ENCODE measurements at regions not wholly inside any gene's neighbourhood (a gene's known extent, or its start where the extent isn't known, plus 50 kb on each side); places are given as distances from the start of the nearest gene placed in this dataset.

DNA sequence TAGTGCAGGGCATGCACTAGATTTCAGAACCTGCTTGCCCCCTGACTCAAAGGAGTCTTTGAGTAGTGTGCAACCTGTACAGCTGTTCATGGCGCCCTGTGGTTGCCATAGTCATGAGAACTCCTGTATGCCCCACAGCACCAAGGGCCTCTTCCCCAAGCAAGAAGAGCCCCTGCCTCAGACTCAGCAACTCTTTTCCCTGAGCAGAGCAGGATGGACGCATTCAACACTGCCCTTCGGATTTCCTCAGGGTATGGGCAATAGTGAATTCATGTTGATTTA, 89.7 kb upstream of the KLF13 start:
- Histone ChIP-seq H3K9me2 (ENCODE audit: low read depth, low read length) (no peaks in the 10 kb centered on the region), H3K4me1 (ENCODE audit: insufficient read depth, low read length, severe bottlenecking) (peaks cover 33% of the 10 kb centered on the region), H3K9me3 (ENCODE audit: low read length) (no peaks in the 10 kb centered on the region), H3K4me2 (ENCODE audit: low read length) (no peak overlapping the region), H3K27me3 (ENCODE audit: insufficient read depth, low read length) (no peaks in the 10 kb centered on the region), H3K79me2 (ENCODE audit: insufficient read depth, low read length) (no peaks in the 10 kb centered on the region), H4K20me1 (ENCODE audit: insufficient read depth, low read length) (no peaks in the 10 kb centered on the region), H3K4me3 (ENCODE audit: low read depth, low read length, poor library complexity, severe bottlenecking) (no peak overlapping the region), H2AFZ (ENCODE audit: low read length) (no peak overlapping the region), H3K36me3 (ENCODE audit: insufficient read depth, low read length) (no peaks in the 10 kb centered on the region), H3K9ac (ENCODE audit: low read length) (no peak overlapping the region), H3K27ac (ENCODE audit: low read depth, low read length, poor library complexity, severe bottlenecking) (peak overlapping the region; percentile 72), H3F3A (ENCODE audit: insufficient read depth, low read length) (no peaks in the 10 kb centered on the region)
- TF ChIP-seq, protein P1, sequence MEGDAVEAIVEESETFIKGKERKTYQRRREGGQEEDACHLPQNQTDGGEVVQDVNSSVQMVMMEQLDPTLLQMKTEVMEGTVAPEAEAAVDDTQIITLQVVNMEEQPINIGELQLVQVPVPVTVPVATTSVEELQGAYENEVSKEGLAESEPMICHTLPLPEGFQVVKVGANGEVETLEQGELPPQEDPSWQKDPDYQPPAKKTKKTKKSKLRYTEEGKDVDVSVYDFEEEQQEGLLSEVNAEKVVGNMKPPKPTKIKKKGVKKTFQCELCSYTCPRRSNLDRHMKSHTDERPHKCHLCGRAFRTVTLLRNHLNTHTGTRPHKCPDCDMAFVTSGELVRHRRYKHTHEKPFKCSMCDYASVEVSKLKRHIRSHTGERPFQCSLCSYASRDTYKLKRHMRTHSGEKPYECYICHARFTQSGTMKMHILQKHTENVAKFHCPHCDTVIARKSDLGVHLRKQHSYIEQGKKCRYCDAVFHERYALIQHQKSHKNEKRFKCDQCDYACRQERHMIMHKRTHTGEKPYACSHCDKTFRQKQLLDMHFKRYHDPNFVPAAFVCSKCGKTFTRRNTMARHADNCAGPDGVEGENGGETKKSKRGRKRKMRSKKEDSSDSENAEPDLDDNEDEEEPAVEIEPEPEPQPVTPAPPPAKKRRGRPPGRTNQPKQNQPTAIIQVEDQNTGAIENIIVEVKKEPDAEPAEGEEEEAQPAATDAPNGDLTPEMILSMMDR (IDR thresholded peaks at IDR 0.05; ENCODE audit: low read length), result no peak
- no peak for TF ChIP-seq EZH2 (IDR thresholded peaks at IDR 0.05; ENCODE audit: borderline replicate concordance, low read length)

DNA sequence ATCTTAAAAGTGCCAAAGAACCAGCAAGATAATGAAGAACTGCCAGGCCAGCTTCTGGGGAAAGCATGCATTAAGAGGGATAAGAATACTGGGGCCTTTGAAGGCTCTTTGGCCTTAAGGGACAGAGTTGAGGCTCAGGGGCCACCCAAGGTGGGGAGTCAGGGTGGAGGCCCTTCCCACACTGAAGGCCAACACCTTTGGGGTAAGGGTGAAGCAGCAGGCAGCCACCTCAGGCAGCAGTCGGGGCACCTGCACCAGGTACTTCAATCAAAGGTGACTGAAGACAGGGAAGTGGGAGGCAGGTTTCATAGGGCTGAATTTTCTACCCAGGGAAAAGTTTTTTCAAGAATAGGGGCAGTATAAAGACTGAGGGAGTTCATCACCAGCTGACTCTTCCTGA, 87.7 kb upstream of the KLF13 start:
- Histone ChIP-seq H3K27me3 (ENCODE audit: insufficient read depth, low read length) (no peaks in the 10 kb centered on the region), H4K20me1 (ENCODE audit: insufficient read depth, low read length) (no peaks in the 10 kb centered on the region), H3K4me1 (ENCODE audit: insufficient read depth, low read length, severe bottlenecking) (peaks cover 33% of the 10 kb centered on the region), H3K9ac (ENCODE audit: low read length) (no peak overlapping the region), H3K36me3 (ENCODE audit: insufficient read depth, low read length) (no peaks in the 10 kb centered on the region), H3K27ac (ENCODE audit: low read depth, low read length, poor library complexity, severe bottlenecking) (peak overlapping the region; percentile 62), H3F3A (ENCODE audit: insufficient read depth, low read length) (no peaks in the 10 kb centered on the region), H3K4me3 (ENCODE audit: low read depth, low read length, poor library complexity, severe bottlenecking) (no peak overlapping the region), H3K79me2 (ENCODE audit: insufficient read depth, low read length) (no peaks in the 10 kb centered on the region), H3K9me2 (ENCODE audit: low read depth, low read length) (no peaks in the 10 kb centered on the region), H3K4me2 (ENCODE audit: low read length) (0 out of 2 replicates have a peak overlapping the region, but pooled peaks have one; percentile 2), H2AFZ (ENCODE audit: low read length) (no peak overlapping the region), H3K9me3 (ENCODE audit: low read length) (no peaks in the 10 kb centered on the region)
- TF ChIP-seq, protein P1 (IDR thresholded peaks at IDR 0.05; ENCODE audit: low read length), result no peak
- TF ChIP-seq EZH2 (IDR thresholded peaks at IDR 0.05; ENCODE audit: borderline replicate concordance, low read length), result no peak

DNA sequence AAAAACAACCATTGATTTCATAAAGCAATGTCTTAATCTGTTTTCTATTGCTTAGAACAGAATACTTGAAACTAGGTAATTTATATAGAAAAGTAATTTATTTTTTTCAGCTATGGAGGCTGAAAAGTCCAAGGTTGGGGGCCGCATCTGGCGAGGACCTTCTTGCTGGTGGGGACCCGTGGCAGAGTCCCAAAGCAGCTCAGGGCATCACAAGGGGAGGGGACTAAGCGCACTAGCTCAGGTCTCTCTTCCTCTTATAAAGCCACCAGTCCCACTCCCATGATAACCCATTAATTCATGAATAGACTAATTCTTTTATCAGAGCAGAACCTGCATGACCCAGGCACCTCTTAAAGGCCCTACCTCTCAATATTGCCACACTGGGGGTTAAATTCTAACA, 87.2 kb upstream of the KLF13 start:
- no peaks in the 10 kb centered on the region for H3K36me3 ChIP-seq (ENCODE audit: insufficient read depth, low read length)
- no peaks in the 10 kb centered on the region for H3F3A ChIP-seq (ENCODE audit: insufficient read depth, low read length)
- H3K4me3 ChIP-seq (ENCODE audit: low read depth, low read length, poor library complexity, severe bottlenecking), result no peak overlapping the region
- H3K9me3 ChIP-seq (ENCODE audit: low read length), result no peaks in the 10 kb centered on the region
- H3K27me3 ChIP-seq (ENCODE audit: insufficient read depth, low read length), result no peaks in the 10 kb centered on the region
- TF ChIP-seq, protein P1 (IDR thresholded peaks at IDR 0.05; ENCODE audit: low read length), result no peak
- no peak for TF ChIP-seq EZH2 (IDR thresholded peaks at IDR 0.05; ENCODE audit: borderline replicate concordance, low read length)
- no peaks in the 10 kb centered on the region for H4K20me1 ChIP-seq (ENCODE audit: insufficient read depth, low read length)
- peaks cover 33% of the 10 kb centered on the region for H3K4me1 ChIP-seq (ENCODE audit: insufficient read depth, low read length, severe bottlenecking)
- 0 out of 2 replicates have a peak overlapping the region, but pooled peaks have one; percentile 2 for H3K4me2 ChIP-seq (ENCODE audit: low read length)
- H3K27ac ChIP-seq (ENCODE audit: low read depth, low read length, poor library complexity, severe bottlenecking), result peak overlapping the region; percentile 62
- no peak overlapping the region for H2AFZ ChIP-seq (ENCODE audit: low read length)
- no peak overlapping the region for H3K9ac ChIP-seq (ENCODE audit: low read length)
- no peaks in the 10 kb centered on the region for H3K79me2 ChIP-seq (ENCODE audit: insufficient read depth, low read length)
- H3K9me2 ChIP-seq (ENCODE audit: low read depth, low read length), result no peaks in the 10 kb centered on the region

Measured in OCI-LY1 (cell line).